ENCODE measurements at regions not wholly inside any gene's neighbourhood (a gene's known extent, or its start where the extent isn't known, plus 50 kb on each side); places are given as distances from the start of the nearest gene placed in this dataset.

- Histone ChIP-seq H3K36me3 (ENCODE audit: control insufficient read depth, insufficient read depth, low read length) (no peaks in the 10 kb centered on the region), H3K4me3 (ENCODE audit: low read depth, low read length) (no peak overlapping the region), H3K27me3 (ENCODE audit: control insufficient read depth, insufficient read depth, low read length) (no peaks in the 10 kb centered on the region)
- TF ChIP-seq CTCF (IDR thresholded peaks at IDR 0.05; ENCODE audit: insufficient read depth, low read length, poor library complexity, severe bottlenecking), result no peak
- no peak for DNase-seq (ENCODE audit: low read depth)
Measured at GRCh38 chr17:68697850-68698361, 96.7 kb upstream of the FAM20A start.

- no peak for DNase-seq (ENCODE audit: low read depth)
Measured at GRCh38 chr17:68695659-68696058, 94.5 kb upstream of the FAM20A start.

GRCh38 chr17:68694791-68695485 lies 93.8 kb upstream of the FAM20A start:
- H3K36me3 ChIP-seq (ENCODE audit: control insufficient read depth, insufficient read depth, low read length), result no peaks in the 10 kb centered on the region
- TF ChIP-seq CTCF (IDR thresholded peaks at IDR 0.05; ENCODE audit: insufficient read depth, low read length, poor library complexity, severe bottlenecking), result no peak
- peak; percentile 23 for DNase-seq (ENCODE audit: low read depth)
- H3K27me3 ChIP-seq (ENCODE audit: control insufficient read depth, insufficient read depth, low read length), result no peaks in the 10 kb centered on the region
- H3K4me3 ChIP-seq (ENCODE audit: low read depth, low read length), result no peak overlapping the region

More at GRCh38 chr17:68695659-68696058, 94.5 kb upstream of the FAM20A start:
- Histone ChIP-seq H3K27me3 (ENCODE audit: control insufficient read depth, insufficient read depth, low read length) (no peaks in the 10 kb centered on the region), H3K4me3 (ENCODE audit: low read depth, low read length) (no peak overlapping the region), H3K36me3 (ENCODE audit: control insufficient read depth, insufficient read depth, low read length) (no peaks in the 10 kb centered on the region)
- no peak for TF ChIP-seq CTCF (IDR thresholded peaks at IDR 0.05; ENCODE audit: insufficient read depth, low read length, poor library complexity, severe bottlenecking)

- H3K36me3 ChIP-seq (ENCODE audit: control insufficient read depth, insufficient read depth, low read length), result no peaks in the 10 kb centered on the region
- H3K27me3 ChIP-seq (ENCODE audit: control insufficient read depth, insufficient read depth, low read length), result no peaks in the 10 kb centered on the region
- no peak overlapping the region for H3K4me3 ChIP-seq (ENCODE audit: low read depth, low read length)
- TF ChIP-seq CTCF (IDR thresholded peaks at IDR 0.05; ENCODE audit: insufficient read depth, low read length, poor library complexity, severe bottlenecking), result no peak
- no peak for DNase-seq (ENCODE audit: low read depth)
Measured at GRCh38 chr17:68693896-68694295, 92.7 kb upstream of the FAM20A start.

GRCh38 chr17:68693466-68693865 lies 92.3 kb upstream of the FAM20A start:
- no peak for TF ChIP-seq CTCF (IDR thresholded peaks at IDR 0.05; ENCODE audit: insufficient read depth, low read length, poor library complexity, severe bottlenecking)

More at GRCh38 chr17:68693466-68693865, 92.3 kb upstream of the FAM20A start:
- no peaks in the 10 kb centered on the region for H3K27me3 ChIP-seq (ENCODE audit: control insufficient read depth, insufficient read depth, low read length)
- no peaks in the 10 kb centered on the region for H3K36me3 ChIP-seq (ENCODE audit: control insufficient read depth, insufficient read depth, low read length)
- no peak overlapping the region for H3K4me3 ChIP-seq (ENCODE audit: low read depth, low read length)
- no peak for DNase-seq (ENCODE audit: low read depth)

All from kidney epithelial cell (primary cell).